KMS-11 (cell line): ENCODE measurements at regions not wholly inside any gene's neighbourhood (a gene's known extent, or its start where the extent isn't known, plus 50 kb on each side); places are given as distances from the start of the nearest gene placed in this dataset.

ENCODE experiments used
- H2AFZ ChIP-seq: fragments of 200-600 bp; sonication (generic); 2 replicates; pipeline ENCODE4 v1.6.1; 2016; ENCODE audit warnings: antibody characterized with exemption, mixed run types, low read depth
- H3K27ac ChIP-seq: fragments of 200-600 bp; sonication (generic); 2 replicates; pipeline ENCODE4 v1.6.1; 2016; ENCODE audit warnings: mild to moderate bottlenecking, mixed run types
- H3K27me3 ChIP-seq: fragments of 200-600 bp; sonication (generic); 2 replicates; pipeline ENCODE4 v1.6.1; 2017; ENCODE audit warnings: mild to moderate bottlenecking, low read depth, mixed run types, moderate library complexity; ENCODE audit not compliant: insufficient read depth
- H3K36me3 ChIP-seq: fragments of 200-600 bp; sonication (generic); 2 replicates; pipeline ENCODE4 v1.6.1; 2017; ENCODE audit warnings: mild to moderate bottlenecking, mixed run types; ENCODE audit not compliant: insufficient read depth
- H3K4me1 ChIP-seq: fragments of 200-600 bp; sonication (generic); 2 replicates; pipeline ENCODE4 v1.6.1; 2016; ENCODE audit warnings: mild to moderate bottlenecking, low read depth, mixed run types; ENCODE audit not compliant: poor library complexity, severe bottlenecking
- H3K4me2 ChIP-seq: fragments of 200-600 bp; sonication (generic); 2 replicates; pipeline ENCODE4 v1.7.0; 2016; ENCODE audit warnings: mild to moderate bottlenecking, mixed run types
- H3K4me3 ChIP-seq: fragments of 200-600 bp; sonication (generic); IDR thresholded peaks from 2 replicates; pipeline ENCODE4 v1.6.1; 2017; ENCODE audit warnings: low read depth, low read length, mixed read lengths; ENCODE audit not compliant: insufficient read depth
- H3K79me2 ChIP-seq: fragments of 200-600 bp; sonication (generic); 2 replicates; pipeline ENCODE4 v1.6.1; 2016; ENCODE audit warnings: low read depth, mixed run types; ENCODE audit not compliant: insufficient read depth
- H3K9ac ChIP-seq: fragments of 200-600 bp; sonication (generic); 2 replicates; pipeline ENCODE4 v1.6.1; 2016; ENCODE audit warnings: mild to moderate bottlenecking, mixed run types
- H4K20me1 ChIP-seq: fragments of 200-600 bp; sonication (generic); 2 replicates; pipeline ENCODE4 v1.6.1; 2016; ENCODE audit warnings: mild to moderate bottlenecking, mixed run types; ENCODE audit not compliant: insufficient read depth
- CTCF ChIP-seq: fragments of 200-600 bp; sonication (generic); conservative IDR thresholded peaks from 2 replicates; pipeline ENCODE4 v1.6.1; 2017; ENCODE audit warnings: low read depth, mild to moderate bottlenecking, antibody characterized with exemption, low read length, moderate library complexity, mixed read lengths

DNA sequence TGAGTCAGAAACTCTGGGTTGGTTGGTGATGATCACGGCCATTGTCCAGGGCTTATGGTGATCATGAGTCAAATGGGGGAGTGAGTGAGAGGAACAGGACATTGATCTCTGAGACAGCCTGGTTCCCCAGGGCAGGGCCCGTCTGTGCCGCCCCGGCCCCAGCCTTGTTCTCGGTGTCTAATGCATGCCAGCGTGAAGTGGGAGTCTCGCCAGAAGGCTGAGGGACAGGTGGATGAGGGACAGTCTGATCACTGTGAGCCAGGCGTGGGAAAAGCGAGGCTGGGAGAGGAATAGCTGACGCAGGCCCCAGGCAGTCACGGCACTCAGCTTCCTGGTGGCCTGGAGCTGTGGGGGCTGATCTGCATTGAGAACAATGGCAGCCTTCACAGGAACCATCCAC lies 208.3 kb upstream of the HDAC4 start:
- H3K79me2 ChIP-seq, result no peaks in the 10 kb centered on the region
- H4K20me1 ChIP-seq, result no peaks in the 10 kb centered on the region
- no peaks in the 10 kb centered on the region for H3K36me3 ChIP-seq
- no peak overlapping the region for H3K27ac ChIP-seq
- H2AFZ ChIP-seq, result no peak overlapping the region
- peaks cover 9% of the 10 kb centered on the region for H3K27me3 ChIP-seq
- H3K9ac ChIP-seq, result no peak overlapping the region
- H3K4me2 ChIP-seq, result no peak overlapping the region
- TF ChIP-seq CTCF, result no peak
- no peaks in the 10 kb centered on the region for H3K4me1 ChIP-seq
- no peak overlapping the region for H3K4me3 ChIP-seq

DNA sequence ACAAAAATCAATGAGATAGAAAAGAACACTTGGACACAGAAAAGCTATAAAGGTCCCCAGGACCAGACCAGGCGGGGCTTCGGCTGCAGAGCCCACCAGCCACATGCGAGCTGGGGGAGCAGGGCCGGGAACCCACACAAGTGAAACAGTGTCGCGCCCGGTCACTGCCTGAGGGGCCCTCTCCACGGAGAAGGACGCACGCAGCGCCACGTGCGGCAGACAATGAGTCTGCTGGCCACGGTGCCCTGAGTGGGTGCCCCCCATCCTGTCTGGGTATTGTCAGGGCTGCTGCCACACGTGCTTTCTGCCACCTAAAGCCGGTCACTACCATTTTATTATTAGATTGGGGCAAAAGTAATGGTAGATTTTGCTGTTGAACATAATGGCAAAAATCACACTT lies 207.9 kb upstream of the HDAC4 start:
- Histone ChIP-seq H3K27me3 (peaks cover 9% of the 10 kb centered on the region), H3K27ac (no peak overlapping the region), H3K4me3 (no peak overlapping the region), H3K36me3 (no peaks in the 10 kb centered on the region), H4K20me1 (no peaks in the 10 kb centered on the region), H3K9ac (no peak overlapping the region), H3K4me2 (no peak overlapping the region), H2AFZ (no peak overlapping the region), H3K79me2 (no peaks in the 10 kb centered on the region), H3K4me1 (no peaks in the 10 kb centered on the region)
- TF ChIP-seq CTCF, result no peak

- peaks cover 9% of the 10 kb centered on the region for H3K27me3 ChIP-seq
- H3K4me2 ChIP-seq, result no peak overlapping the region
- no peaks in the 10 kb centered on the region for H4K20me1 ChIP-seq
Measured at GRCh38 chr2:239608260-239608659, 207.4 kb upstream of the HDAC4 start.

DNA sequence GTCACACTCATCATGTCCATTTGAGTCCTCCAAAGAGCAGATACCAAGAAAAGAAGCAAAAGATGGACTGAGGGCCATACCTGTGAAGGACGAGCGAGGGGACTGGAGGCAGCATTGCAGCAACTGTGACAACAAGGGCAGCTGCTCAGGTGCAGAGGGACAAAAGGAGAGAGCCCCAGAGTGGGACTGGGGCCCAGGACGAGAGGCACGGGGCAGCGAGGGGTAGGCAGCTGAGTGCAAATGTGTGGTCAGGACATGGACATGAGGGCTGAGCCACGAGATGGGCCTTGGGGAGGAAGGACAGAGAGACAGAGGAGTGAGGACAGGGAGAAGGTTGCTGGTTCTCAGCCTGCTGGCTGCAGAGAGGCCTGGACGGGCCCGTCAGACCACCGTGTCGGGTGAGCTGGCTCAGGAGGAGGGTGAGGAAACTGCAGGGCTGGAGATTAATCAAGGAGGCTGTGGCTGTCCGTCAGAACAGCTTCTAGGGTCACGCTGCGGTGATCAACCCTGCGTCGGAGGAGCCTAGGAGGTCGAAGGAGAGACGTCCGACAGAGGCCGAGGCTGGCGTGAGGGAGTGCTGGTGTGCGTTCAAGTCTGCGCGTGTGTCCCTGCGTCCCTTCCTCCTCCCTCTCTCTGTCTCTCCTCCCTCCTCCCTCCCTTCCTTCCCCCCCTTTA lies 206.8 kb upstream of the HDAC4 start:
- H3K4me2 ChIP-seq, result no peak overlapping the region
- H3K9ac ChIP-seq, result no peak overlapping the region
- H2AFZ ChIP-seq, result no peak overlapping the region
- H3K27ac ChIP-seq, result no peak overlapping the region
- peaks cover 9% of the 10 kb centered on the region for H3K27me3 ChIP-seq
- H3K79me2 ChIP-seq, result no peaks in the 10 kb centered on the region
- H4K20me1 ChIP-seq, result no peaks in the 10 kb centered on the region
- H3K4me3 ChIP-seq, result no peak overlapping the region
- TF ChIP-seq CTCF, result no peak
- no peaks in the 10 kb centered on the region for H3K4me1 ChIP-seq
- no peaks in the 10 kb centered on the region for H3K36me3 ChIP-seq

More at GRCh38 chr2:239608260-239608659, 207.4 kb upstream of the HDAC4 start:
- Histone ChIP-seq H3K79me2 (no peaks in the 10 kb centered on the region), H3K9ac (no peak overlapping the region), H3K4me3 (no peak overlapping the region), H3K27ac (no peak overlapping the region), H2AFZ (no peak overlapping the region), H3K4me1 (no peaks in the 10 kb centered on the region), H3K36me3 (no peaks in the 10 kb centered on the region)
- TF ChIP-seq CTCF, result no peak
